ENCODE measurements at regions not wholly inside any gene's neighbourhood (a gene's known extent, or its start where the extent isn't known, plus 50 kb on each side); places are given as distances from the start of the nearest gene placed in this dataset.

- DNase-seq (ENCODE audit: low read depth) (peak; percentile 39), FAIRE-seq (no peak)
- Mint-ChIP-seq H3K36me3 (ENCODE audit: low read depth, unreplicated experiment) (no peaks in the 10 kb centered on the region), H3K27me3 (ENCODE audit: low read depth, unreplicated experiment) (no peaks in the 10 kb centered on the region), H3K4me3 (ENCODE audit: unreplicated experiment) (no peak overlapping the region), H3K4me1 (ENCODE audit: low read depth, unreplicated experiment) (peaks cover 4% of the 10 kb centered on the region), H3K27ac (ENCODE audit: unreplicated experiment) (no peak overlapping the region), H3K9me3 (ENCODE audit: unreplicated experiment) (no peaks in the 10 kb centered on the region)
- Histone ChIP-seq H3K9me3 (ENCODE audit: insufficient read depth, low read depth, low read length) (no peaks in the 10 kb centered on the region), H3K4me2 (ENCODE audit: low read length) (no peak overlapping the region), H3K36me3 (ENCODE audit: insufficient read depth, low read length) (no peaks in the 10 kb centered on the region), H3K27ac (ENCODE audit: low read depth, low read length) (no peak overlapping the region), H4K20me1 (ENCODE audit: insufficient read depth, low read length) (no peaks in the 10 kb centered on the region), H3K9ac (ENCODE audit: low read length) (no peak overlapping the region), H3K4me3 (ENCODE audit: insufficient read depth, low read depth, low read length) (no peak overlapping the region), H3K4me1 (ENCODE audit: insufficient read depth, low read length) (no peaks in the 10 kb centered on the region), H3K27me3 (ENCODE audit: insufficient read depth, low read length) (no peaks in the 10 kb centered on the region), H2AFZ (ENCODE audit: low read depth, low read length) (no peak overlapping the region), H3K79me2 (ENCODE audit: insufficient read depth, low read length) (no peaks in the 10 kb centered on the region)
- TF ChIP-seq CTCF (IDR thresholded peaks at IDR 0.05; ENCODE audit: insufficient read depth, low read depth, low read length) (no peak), EZH2 (IDR thresholded peaks at IDR 0.05; ENCODE audit: insufficient read depth, low read length) (no peak)
These were observed 1965.6 kb upstream of the PCDH20 start for GRCh38 chr13:63381078-63381859.

- H3K9ac ChIP-seq (ENCODE audit: low read length), result no peak overlapping the region
- TF ChIP-seq CTCF (IDR thresholded peaks at IDR 0.05; ENCODE audit: insufficient read depth, low read depth, low read length) (no peak), EZH2 (IDR thresholded peaks at IDR 0.05; ENCODE audit: insufficient read depth, low read length) (no peak)
- no peak for FAIRE-seq
- H3K27me3 ChIP-seq (ENCODE audit: insufficient read depth, low read length), result no peaks in the 10 kb centered on the region
- Mint-ChIP-seq H3K27me3 (ENCODE audit: low read depth, unreplicated experiment) (no peaks in the 10 kb centered on the region), H3K36me3 (ENCODE audit: low read depth, unreplicated experiment) (no peaks in the 10 kb centered on the region), H3K27ac (ENCODE audit: unreplicated experiment) (no peak overlapping the region), H3K9me3 (ENCODE audit: unreplicated experiment) (no peaks in the 10 kb centered on the region), H3K4me3 (ENCODE audit: unreplicated experiment) (no peak overlapping the region), H3K4me1 (ENCODE audit: low read depth, unreplicated experiment) (peaks cover 4% of the 10 kb centered on the region)
- H3K27ac ChIP-seq (ENCODE audit: low read depth, low read length), result no peak overlapping the region
- H3K4me2 ChIP-seq (ENCODE audit: low read length), result no peak overlapping the region
- H3K4me1 ChIP-seq (ENCODE audit: insufficient read depth, low read length), result no peaks in the 10 kb centered on the region
- no peaks in the 10 kb centered on the region for H3K36me3 ChIP-seq (ENCODE audit: insufficient read depth, low read length)
- no peaks in the 10 kb centered on the region for H4K20me1 ChIP-seq (ENCODE audit: insufficient read depth, low read length)
- no peaks in the 10 kb centered on the region for H3K9me3 ChIP-seq (ENCODE audit: insufficient read depth, low read depth, low read length)
- DNase-seq (ENCODE audit: low read depth), result no peak
- no peak overlapping the region for H3K4me3 ChIP-seq (ENCODE audit: insufficient read depth, low read depth, low read length)
- H2AFZ ChIP-seq (ENCODE audit: low read depth, low read length), result no peak overlapping the region
- no peaks in the 10 kb centered on the region for H3K79me2 ChIP-seq (ENCODE audit: insufficient read depth, low read length)
These were observed 1962.3 kb upstream of the PCDH20 start for GRCh38 chr13:63377986-63378385.

GRCh38 chr13:63370101-63370500 lies 1954.5 kb upstream of the PCDH20 start:
- Histone ChIP-seq H3K27ac (ENCODE audit: low read depth, low read length) (no peak overlapping the region), H3K4me1 (ENCODE audit: insufficient read depth, low read length) (no peaks in the 10 kb centered on the region), H3K79me2 (ENCODE audit: insufficient read depth, low read length) (no peaks in the 10 kb centered on the region), H3K9ac (ENCODE audit: low read length) (no peak overlapping the region), H3K4me2 (ENCODE audit: low read length) (no peak overlapping the region), H2AFZ (ENCODE audit: low read depth, low read length) (no peak overlapping the region), H3K27me3 (ENCODE audit: insufficient read depth, low read length) (no peaks in the 10 kb centered on the region), H4K20me1 (ENCODE audit: insufficient read depth, low read length) (no peaks in the 10 kb centered on the region), H3K36me3 (ENCODE audit: insufficient read depth, low read length) (no peaks in the 10 kb centered on the region), H3K4me3 (ENCODE audit: insufficient read depth, low read depth, low read length) (no peak overlapping the region), H3K9me3 (ENCODE audit: insufficient read depth, low read depth, low read length) (no peaks in the 10 kb centered on the region)
- H3K4me1 Mint-ChIP-seq (ENCODE audit: low read depth, unreplicated experiment), result no peaks in the 10 kb centered on the region
- peaks cover 2% of the 10 kb centered on the region for H3K9me3 Mint-ChIP-seq (ENCODE audit: unreplicated experiment)
- H3K27me3 Mint-ChIP-seq (ENCODE audit: low read depth, unreplicated experiment), result no peaks in the 10 kb centered on the region
- FAIRE-seq, result no peak
- H3K4me3 Mint-ChIP-seq (ENCODE audit: unreplicated experiment), result no peak overlapping the region
- no peak for DNase-seq (ENCODE audit: low read depth)
- H3K36me3 Mint-ChIP-seq (ENCODE audit: low read depth, unreplicated experiment), result no peaks in the 10 kb centered on the region
- no peak overlapping the region for H3K27ac Mint-ChIP-seq (ENCODE audit: unreplicated experiment)
- no peak for TF ChIP-seq CTCF (IDR thresholded peaks at IDR 0.05; ENCODE audit: insufficient read depth, low read depth, low read length)
- TF ChIP-seq EZH2 (IDR thresholded peaks at IDR 0.05; ENCODE audit: insufficient read depth, low read length), result no peak

All from astrocyte (in vitro differentiated cells and primary cell).